ENCODE measurements at regions not wholly inside any gene's neighbourhood (a gene's known extent, or its start where the extent isn't known, plus 50 kb on each side); places are given as distances from the start of the nearest gene placed in this dataset.

- TF ChIP-seq, protein P1, sequence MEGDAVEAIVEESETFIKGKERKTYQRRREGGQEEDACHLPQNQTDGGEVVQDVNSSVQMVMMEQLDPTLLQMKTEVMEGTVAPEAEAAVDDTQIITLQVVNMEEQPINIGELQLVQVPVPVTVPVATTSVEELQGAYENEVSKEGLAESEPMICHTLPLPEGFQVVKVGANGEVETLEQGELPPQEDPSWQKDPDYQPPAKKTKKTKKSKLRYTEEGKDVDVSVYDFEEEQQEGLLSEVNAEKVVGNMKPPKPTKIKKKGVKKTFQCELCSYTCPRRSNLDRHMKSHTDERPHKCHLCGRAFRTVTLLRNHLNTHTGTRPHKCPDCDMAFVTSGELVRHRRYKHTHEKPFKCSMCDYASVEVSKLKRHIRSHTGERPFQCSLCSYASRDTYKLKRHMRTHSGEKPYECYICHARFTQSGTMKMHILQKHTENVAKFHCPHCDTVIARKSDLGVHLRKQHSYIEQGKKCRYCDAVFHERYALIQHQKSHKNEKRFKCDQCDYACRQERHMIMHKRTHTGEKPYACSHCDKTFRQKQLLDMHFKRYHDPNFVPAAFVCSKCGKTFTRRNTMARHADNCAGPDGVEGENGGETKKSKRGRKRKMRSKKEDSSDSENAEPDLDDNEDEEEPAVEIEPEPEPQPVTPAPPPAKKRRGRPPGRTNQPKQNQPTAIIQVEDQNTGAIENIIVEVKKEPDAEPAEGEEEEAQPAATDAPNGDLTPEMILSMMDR (IDR thresholded peaks at IDR 0.05; ENCODE audit: control insufficient read depth, insufficient read depth, low read depth, low read length, missing control alignments), result no peak
- no peak for DNase-seq (ENCODE audit: low read depth)
Measured at GRCh38 chr4:18675586-18676525, 654.3 kb upstream of the LCORL start.

GRCh38 chr4:18670034-18670433 is 648.5 kb upstream of the LCORL start:
- TF ChIP-seq, protein P1 (IDR thresholded peaks at IDR 0.05; ENCODE audit: control insufficient read depth, insufficient read depth, low read depth, low read length, missing control alignments), result no peak
- no peak overlapping the region for H3K4me3 ChIP-seq (ENCODE audit: control insufficient read depth, low read depth, low read length)
- DNase-seq (ENCODE audit: low read depth), result no peak

More at GRCh38 chr4:18675586-18676525, 654.3 kb upstream of the LCORL start:
- no peak overlapping the region for H3K4me3 ChIP-seq (ENCODE audit: control insufficient read depth, low read depth, low read length)

DNA sequence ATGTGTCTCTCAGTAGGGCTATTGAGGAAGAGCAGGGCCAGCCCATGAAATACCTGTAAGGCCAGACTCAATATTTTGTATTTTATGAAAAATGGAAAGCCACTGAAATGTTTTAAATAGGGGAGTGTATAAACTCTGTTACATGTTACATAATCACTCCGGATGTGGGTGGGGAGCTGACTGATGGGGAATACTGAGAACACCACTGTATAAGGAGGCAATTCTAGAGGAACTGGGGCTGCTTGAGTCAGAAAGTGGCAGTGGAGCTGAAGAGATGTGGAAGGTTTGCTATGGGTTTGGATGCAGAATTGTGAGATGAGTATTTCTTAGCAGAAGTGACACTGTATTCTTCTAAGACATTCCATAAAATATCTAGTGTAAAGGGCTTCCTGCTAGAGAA is 647.8 kb upstream of the LCORL start:
- H3K4me3 ChIP-seq (ENCODE audit: control insufficient read depth, low read depth, low read length), result no peak overlapping the region
- TF ChIP-seq, protein P1 (IDR thresholded peaks at IDR 0.05; ENCODE audit: control insufficient read depth, insufficient read depth, low read depth, low read length, missing control alignments), result no peak
- no peak for DNase-seq (ENCODE audit: low read depth)

DNA sequence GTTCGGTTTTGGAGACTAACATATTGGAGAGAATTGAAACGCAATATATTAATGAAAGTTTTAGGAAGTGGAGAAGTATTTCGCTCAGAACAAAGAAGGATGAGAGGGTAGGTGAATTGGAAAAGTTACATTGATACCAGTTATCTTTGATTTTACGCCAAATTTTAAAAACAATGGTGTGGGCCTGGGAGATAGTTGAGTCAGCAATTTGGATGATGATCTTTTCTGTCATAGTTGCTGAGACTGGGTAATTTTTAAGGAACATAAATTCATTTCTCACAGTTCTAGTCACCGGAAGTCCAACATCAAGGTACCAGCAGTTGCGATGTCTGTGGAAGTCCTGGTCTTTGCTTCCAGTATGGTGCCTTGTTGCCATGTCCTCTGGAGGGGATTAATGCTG is 644.8 kb upstream of the LCORL start:
- H3K4me3 ChIP-seq (ENCODE audit: control insufficient read depth, low read depth, low read length), result no peak overlapping the region
- no peak for DNase-seq (ENCODE audit: low read depth)
- TF ChIP-seq, protein P1 (IDR thresholded peaks at IDR 0.05; ENCODE audit: control insufficient read depth, insufficient read depth, low read depth, low read length, missing control alignments), result no peak

DNA sequence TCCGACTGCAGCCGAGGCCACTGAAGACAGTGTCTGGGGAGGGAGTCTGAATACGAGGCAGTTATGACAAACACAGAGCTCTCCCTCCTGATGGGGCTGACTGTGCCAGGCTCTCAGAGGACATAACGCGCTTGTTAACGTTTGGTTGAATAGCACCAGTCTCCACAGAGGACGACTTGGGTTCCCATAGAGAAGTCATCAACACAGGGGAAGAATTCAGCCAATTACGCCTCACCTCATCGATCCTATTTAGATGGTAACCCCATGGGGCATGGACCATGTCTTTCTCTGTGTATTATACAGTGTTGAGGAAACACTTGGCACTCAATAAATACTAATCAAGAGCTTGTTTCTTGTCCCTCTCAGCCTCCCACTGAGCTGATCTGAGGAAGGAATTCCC is 642.6 kb upstream of the LCORL start:
- TF ChIP-seq, protein P1 (IDR thresholded peaks at IDR 0.05; ENCODE audit: control insufficient read depth, insufficient read depth, low read depth, low read length, missing control alignments), result no peak
- DNase-seq (ENCODE audit: low read depth), result no peak
- H3K4me3 ChIP-seq (ENCODE audit: control insufficient read depth, low read depth, low read length), result no peak overlapping the region

DNA sequence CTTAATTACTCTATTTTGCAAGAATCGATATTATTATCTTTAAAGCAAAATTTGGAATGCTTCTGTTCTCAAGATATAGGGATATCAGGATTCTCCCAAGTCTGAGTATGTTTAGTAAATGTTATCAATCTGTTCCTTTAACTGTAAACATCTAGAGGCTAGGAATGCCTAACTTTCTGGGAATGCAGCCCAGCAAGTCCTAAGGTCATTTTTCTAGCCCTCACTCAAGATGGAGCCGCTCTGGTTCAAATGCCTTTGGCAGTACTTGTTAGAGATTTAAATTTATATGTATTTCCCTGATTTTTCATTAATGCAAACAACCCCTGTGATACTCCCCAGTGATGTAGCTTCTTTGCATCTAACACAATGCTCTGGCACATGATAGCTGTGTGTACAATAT is 623.8 kb upstream of the LCORL start:
- TF ChIP-seq, protein P1 (IDR thresholded peaks at IDR 0.05; ENCODE audit: control insufficient read depth, insufficient read depth, low read depth, low read length, missing control alignments), result no peak
- DNase-seq (ENCODE audit: low read depth), result no peak
- H3K4me3 ChIP-seq (ENCODE audit: control insufficient read depth, low read depth, low read length), result no peak overlapping the region
